GM18858 (cell line): ENCODE measurements at regions not wholly inside any gene's neighbourhood (a gene's known extent, or its start where the extent isn't known, plus 50 kb on each side); places are given as distances from the start of the nearest gene placed in this dataset.
A peak's percentile ranks its signal among the peaks of the same experiment; 100 is the strongest.

ENCODE experiments used
- ATAC-seq: cut with Tn5 transposase; IDR thresholded peaks from one replicate; pipeline ENCODE4 v1.9.1; 2021; ENCODE audit not compliant: unreplicated experiment

GRCh38 chr6:127641905-127642304 is 64.9 kb downstream of the C6orf58 start:
- ATAC-seq = peak; percentile 89
